Body of pancreas (tissue), 4 donors: ENCODE measurements at regions not wholly inside any gene's neighbourhood (a gene's known extent, or its start where the extent isn't known, plus 50 kb on each side); places are given as distances from the start of the nearest gene placed in this dataset.

Source experiments
- ATAC-seq: fragments of 150-250 bp; one replicate; pipeline ENCODE4 v1.9.1; 2016
- DNase-seq, 4 donors: peaks; one replicate each; pipeline ENCODE4 v3.0.0-alpha.2; 2019
- H3K27ac ChIP-seq, 4 donors: fragments of 200-600 bp; sonication (generic); 1 replicate in 3 of 4; 2 replicates in 1 of 4; pipeline versions ENCODE4 v1.5.1 to v1.6.1; 2016 to 2019; ENCODE audit warnings: mild to moderate bottlenecking in 1 of 4, mixed read lengths in 1 of 4, moderate library complexity in 1 of 4
- H3K27me3 ChIP-seq, 2 donors: fragments of 200-600 bp; sonication (generic); one replicate each; pipeline ENCODE4 v1.6.0; 2016; ENCODE audit warnings: mild to moderate bottlenecking in 1 of 2
- H3K36me3 ChIP-seq, 2 donors: fragments of 200-600 bp; sonication (generic); replicated peaks in 1 of 2; 2 replicates each; pipeline ENCODE4 v1.5.1; 2016; ENCODE audit warnings: low read depth in 2 of 2; ENCODE audit not compliant: insufficient read depth in 1 of 2
- H3K4me1 ChIP-seq: fragments of 200-600 bp; sonication (generic); one replicate; pipeline ENCODE4 v1.6.0; 2016
- H3K4me3 ChIP-seq, 2 donors: fragments of 200-600 bp; sonication (generic); 1 replicate in 1 of 2; 2 replicates in 1 of 2; pipeline ENCODE4 v1.5.1; 2016 to 2019
- H3K9me3 ChIP-seq, 3 donors: fragments of 200-600 bp; sonication (generic); 1 replicate in 2 of 3; 2 replicates in 1 of 3; pipeline ENCODE4 v1.5.1; 2016
- POLR2A ChIP-seq, 3 donors: fragments of 450-650 bp; IDR thresholded peaks; one replicate each; pipeline ENCODE4 v1.6.1; 2016; ENCODE audit warnings: antibody characterized with exemption in 3 of 3, mild to moderate bottlenecking in 2 of 3
- WGBS, 2 donors: methylation state at CpG; one replicate each; pipeline ENCODE4 v1.1.5; 2017; 5-methylcytosine and 5-hydroxymethylcytosine counted together
- intact Hi-C: fragments of 100-400 bp; cut with DNase I; formaldehyde crosslinking; loops from one replicate; pipeline ENCODE4 v1.15.1; 2023
- TF ChIP-seq, protein P1 (sequence below), 7 experiments: fragments of 450-650 bp in 4 of 7; fragments of 200-600 bp in 3 of 7; sonication (generic) in 3 of 7; IDR thresholded peaks; one replicate each; pipeline ENCODE4 v1.5.1; 2016 to 2019; ENCODE audit warnings: antibody characterized with exemption in 7 of 7

DNA sequence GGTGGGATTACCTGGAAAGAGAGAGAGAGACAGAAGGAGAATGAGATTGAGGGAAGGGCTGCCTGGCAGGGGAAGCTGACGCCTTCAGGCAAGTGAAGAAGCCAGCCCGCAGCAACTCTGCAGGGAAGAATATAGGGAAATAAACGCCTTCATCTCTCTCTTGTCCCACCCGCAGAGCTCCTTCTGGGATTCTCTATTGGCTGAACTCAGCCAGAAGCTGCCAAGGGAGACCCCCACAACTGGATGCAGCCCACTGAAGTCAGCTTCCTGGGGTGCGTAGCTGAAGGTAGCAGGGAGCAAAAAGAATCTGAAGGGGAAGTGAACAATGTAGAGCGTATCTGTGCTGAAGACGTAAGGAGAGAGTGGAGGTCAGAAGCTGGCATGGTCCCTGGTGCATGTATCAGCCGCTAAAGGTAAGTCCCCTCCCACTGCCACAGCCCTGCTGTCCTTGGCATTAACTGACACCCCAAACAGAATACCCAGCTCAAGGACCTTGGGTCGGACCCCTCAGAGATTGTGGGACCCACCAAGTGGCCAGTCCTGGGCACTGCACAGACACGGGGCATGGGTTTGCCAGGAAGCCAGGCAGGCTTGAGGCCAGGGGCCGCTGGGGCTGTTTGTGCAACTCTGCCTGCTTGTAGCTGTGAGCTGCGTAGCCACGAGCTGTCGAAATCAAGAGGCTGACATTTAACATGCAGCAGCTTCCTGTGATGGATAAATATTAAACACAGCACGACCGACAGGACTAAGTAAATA lies 469.9 kb downstream of the MN1 start:
- no peaks in the 10 kb centered on the region for H3K36me3 ChIP-seq
- no peak overlapping the region for H3K4me3 ChIP-seq
- ATAC-seq (peak; percentile 86), DNase-seq (peak; percentile 60 to 82 (median 81))
- H3K27ac ChIP-seq = no peak overlapping the region
- TF ChIP-seq, protein P1, sequence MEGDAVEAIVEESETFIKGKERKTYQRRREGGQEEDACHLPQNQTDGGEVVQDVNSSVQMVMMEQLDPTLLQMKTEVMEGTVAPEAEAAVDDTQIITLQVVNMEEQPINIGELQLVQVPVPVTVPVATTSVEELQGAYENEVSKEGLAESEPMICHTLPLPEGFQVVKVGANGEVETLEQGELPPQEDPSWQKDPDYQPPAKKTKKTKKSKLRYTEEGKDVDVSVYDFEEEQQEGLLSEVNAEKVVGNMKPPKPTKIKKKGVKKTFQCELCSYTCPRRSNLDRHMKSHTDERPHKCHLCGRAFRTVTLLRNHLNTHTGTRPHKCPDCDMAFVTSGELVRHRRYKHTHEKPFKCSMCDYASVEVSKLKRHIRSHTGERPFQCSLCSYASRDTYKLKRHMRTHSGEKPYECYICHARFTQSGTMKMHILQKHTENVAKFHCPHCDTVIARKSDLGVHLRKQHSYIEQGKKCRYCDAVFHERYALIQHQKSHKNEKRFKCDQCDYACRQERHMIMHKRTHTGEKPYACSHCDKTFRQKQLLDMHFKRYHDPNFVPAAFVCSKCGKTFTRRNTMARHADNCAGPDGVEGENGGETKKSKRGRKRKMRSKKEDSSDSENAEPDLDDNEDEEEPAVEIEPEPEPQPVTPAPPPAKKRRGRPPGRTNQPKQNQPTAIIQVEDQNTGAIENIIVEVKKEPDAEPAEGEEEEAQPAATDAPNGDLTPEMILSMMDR (IDR thresholded peaks at IDR 0.05) = peak; percentile 26 to 68 (median 59)
- TF ChIP-seq POLR2A (IDR thresholded peaks at IDR 0.05) = no peak
- H3K9me3 ChIP-seq = no peaks in the 10 kb centered on the region
- H3K4me1 ChIP-seq = peaks cover 12% of the 10 kb centered on the region
- intact Hi-C loops = no loop called here
- 8 to 15% methylated on average over 16 of the region's 16 CpGs for WGBS, 2 donors
- no peaks in the 10 kb centered on the region for H3K27me3 ChIP-seq

DNA sequence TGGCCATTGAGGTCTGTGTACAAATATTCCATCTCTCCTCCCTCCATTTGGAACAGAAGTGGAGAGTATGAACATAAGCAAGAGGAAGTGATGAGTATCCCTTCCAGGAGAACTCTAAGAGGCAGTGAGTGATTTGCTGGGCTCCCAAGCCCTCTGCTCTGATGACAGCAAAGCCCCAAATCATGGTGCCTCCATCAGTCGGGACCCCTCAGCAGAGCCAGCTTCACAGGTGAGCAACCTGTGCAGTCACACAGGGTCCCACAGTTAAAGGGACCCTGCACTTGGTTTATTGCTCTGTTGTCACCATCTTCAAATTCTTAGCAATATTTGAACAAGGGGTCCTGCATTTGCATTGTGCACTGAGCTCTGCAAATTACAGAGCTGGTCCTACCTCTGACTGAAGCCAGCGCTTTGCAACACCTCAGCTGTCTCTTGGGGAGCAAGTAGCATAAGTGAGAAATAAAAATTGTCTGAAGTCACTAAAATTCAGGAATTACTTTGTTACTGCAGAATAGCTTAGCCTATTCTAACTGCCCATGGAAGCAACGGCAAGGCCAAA lies 466.4 kb downstream of the MN1 start:
- WGBS, 2 donors = 67 to 79% methylated on average over 3 of the region's 3 CpGs
- intact Hi-C loops = no loop called here

GRCh38 chr22:27336151-27337090 lies 465.1 kb downstream of the MN1 start:
- Histone ChIP-seq H3K27ac (no peak overlapping the region), H3K36me3 (no peaks in the 10 kb centered on the region), H3K4me3 (no peak overlapping the region), H3K27me3 (no peaks in the 10 kb centered on the region), H3K9me3 (no peaks in the 10 kb centered on the region), H3K4me1 (peaks cover 9% of the 10 kb centered on the region)
- 72 to 79% methylated on average over 10 of the region's 10 CpGs for WGBS, 2 donors
- ATAC-seq (no peak), DNase-seq (no peak)
- TF ChIP-seq, protein P1 (IDR thresholded peaks at IDR 0.05) = no peak
- no peak for TF ChIP-seq POLR2A (IDR thresholded peaks at IDR 0.05)
- intact Hi-C loops = no loop called here

More for the DNA sequence above, 466.4 kb downstream of the MN1 start:
- no peak for TF ChIP-seq POLR2A (IDR thresholded peaks at IDR 0.05)
- TF ChIP-seq, protein P1 (IDR thresholded peaks at IDR 0.05) = no peak
- Histone ChIP-seq H3K27ac (no peak overlapping the region), H3K9me3 (no peaks in the 10 kb centered on the region), H3K27me3 (no peaks in the 10 kb centered on the region), H3K36me3 (no peaks in the 10 kb centered on the region), H3K4me1 (peaks cover 12% of the 10 kb centered on the region), H3K4me3 (no peak overlapping the region)
- ATAC-seq = no peak
- no peak for DNase-seq

DNA sequence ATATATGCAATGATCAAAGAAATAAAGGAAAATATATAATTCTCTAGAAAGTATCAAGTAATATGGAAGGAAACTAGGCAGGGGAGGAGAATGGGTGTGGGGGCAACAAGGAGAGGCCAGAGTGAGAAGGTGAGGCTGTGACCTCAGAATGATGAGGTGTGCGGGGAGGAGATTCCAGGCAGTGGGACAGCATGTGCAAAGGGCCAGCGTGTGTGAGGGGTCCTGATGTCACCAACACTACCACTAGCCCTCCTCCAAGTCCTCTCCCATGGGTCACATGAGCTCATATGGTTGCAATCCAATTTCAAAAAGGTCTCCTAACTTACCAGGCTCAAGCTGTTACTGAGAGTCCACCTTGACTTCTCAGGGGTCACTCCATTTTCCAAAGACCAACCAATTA lies 463.9 kb downstream of the MN1 start:
- WGBS, 2 donors = 86 to 96% methylated on average over 2 of the region's 2 CpGs

More for the DNA sequence above, 463.9 kb downstream of the MN1 start:
- intact Hi-C loops = no loop called here
- TF ChIP-seq, protein P1 (IDR thresholded peaks at IDR 0.05) = no peak
- no peak for TF ChIP-seq POLR2A (IDR thresholded peaks at IDR 0.05)
- Histone ChIP-seq H3K4me3 (no peak overlapping the region), H3K36me3 (no peaks in the 10 kb centered on the region), H3K4me1 (no peaks in the 10 kb centered on the region), H3K27ac (no peak overlapping the region), H3K9me3 (no peaks in the 10 kb centered on the region), H3K27me3 (no peaks in the 10 kb centered on the region)
- no peak for DNase-seq
- ATAC-seq = no peak
